Karpas-422 (cell line): ENCODE measurements at regions not wholly inside any gene's neighbourhood (a gene's known extent, or its start where the extent isn't known, plus 50 kb on each side); places are given as distances from the start of the nearest gene placed in this dataset.
"Not testable (repeated sequence)": the region's sequence is repeated elsewhere in the genome, so short reads cannot be mapped to it uniquely, and the experiment has no call there.

Source experiments
- DNase-seq: peaks from one replicate; pipeline ENCODE4 v3.0.0-alpha.2; 2015
- H2AFZ ChIP-seq: fragments of 200-600 bp; sonication (generic); 2 replicates; pipeline ENCODE4 v1.6.1; 2014; ENCODE audit warnings: antibody characterized with exemption, low read length, mixed read lengths
- H3K27ac ChIP-seq: fragments of 200-600 bp; sonication (generic); 2 replicates; pipeline ENCODE4 v1.5.1; 2014; ENCODE audit warnings: mild to moderate bottlenecking, low read length, moderate library complexity
- H3K27me3 ChIP-seq: fragments of 200-600 bp; sonication (generic); 2 replicates; pipeline ENCODE4 v1.6.1; 2014; ENCODE audit warnings: low read length, mixed read lengths
- H3K36me3 ChIP-seq: fragments of 200-600 bp; sonication (generic); 2 replicates; pipeline ENCODE4 v1.6.1; 2014; ENCODE audit warnings: low read length, mixed read lengths; ENCODE audit not compliant: insufficient read depth
- H3K4me1 ChIP-seq: fragments of 200-600 bp; sonication (generic); 2 replicates; pipeline ENCODE4 v1.6.1; 2014; ENCODE audit warnings: mild to moderate bottlenecking, low read length, mixed read lengths
- H3K4me2 ChIP-seq: fragments of 200-600 bp; sonication (generic); 2 replicates; pipeline ENCODE4 v1.6.1; 2014; ENCODE audit warnings: low read length, low read depth, mild to moderate bottlenecking; ENCODE audit not compliant: poor library complexity, severe bottlenecking
- H3K4me3 ChIP-seq: fragments of 200-600 bp; sonication (generic); 2 replicates; pipeline ENCODE4 v1.5.1; 2014; ENCODE audit warnings: mild to moderate bottlenecking, antibody characterized with exemption, low read length, mixed read lengths
- H3K79me2 ChIP-seq: fragments of 200-600 bp; sonication (generic); 2 replicates; pipeline ENCODE4 v1.6.1; 2014; ENCODE audit warnings: mild to moderate bottlenecking, low read length, mixed read lengths
- H3K9ac ChIP-seq: fragments of 200-600 bp; sonication (generic); 2 replicates; pipeline ENCODE4 v1.6.0; 2014; ENCODE audit warnings: low read length
- H3K9me2 ChIP-seq: fragments of 200-600 bp; sonication (generic), shearing (Covaris generic); replicated peaks from 2 replicates; pipeline ENCODE4 v1.6.0; 2014; ENCODE audit warnings: mild to moderate bottlenecking, low read length, moderate library complexity; ENCODE audit not compliant: insufficient read depth
- H3K9me3 ChIP-seq: fragments of 300-700, 200-600 bp; sonication (generic); 2 replicates; pipeline ENCODE4 v1.6.1; 2014; ENCODE audit warnings: low read length, mixed read lengths
- H4K20me1 ChIP-seq: fragments of 200-600 bp; sonication (generic); 2 replicates; pipeline ENCODE4 v1.6.1; 2014; ENCODE audit warnings: mild to moderate bottlenecking, antibody characterized with exemption, low read length, low read depth; ENCODE audit not compliant: insufficient read depth

DNA sequence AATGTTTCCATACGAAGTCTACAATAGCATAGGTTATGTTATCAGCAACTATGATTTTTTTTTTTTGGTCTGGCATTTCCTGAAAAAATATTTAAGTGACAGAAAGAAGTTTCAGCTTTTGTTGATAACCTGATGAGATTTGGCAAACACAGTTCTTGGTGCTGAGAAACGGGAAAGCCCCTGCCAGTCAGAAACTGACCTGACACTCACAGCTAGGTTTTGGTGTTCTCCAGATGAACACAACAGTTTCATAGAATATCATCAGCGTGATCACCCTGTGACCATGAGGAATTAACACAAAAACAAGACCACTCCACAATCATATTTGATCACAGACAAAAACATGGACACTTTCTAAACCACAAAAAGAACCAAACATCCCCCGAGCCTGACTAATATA lies 152.5 kb upstream of the DCAF8L1 start:
- Histone ChIP-seq H3K36me3 (no peaks in the 10 kb centered on the region), H3K4me2 (no peak overlapping the region), H3K4me1 (no peaks in the 10 kb centered on the region), H3K9ac (no peak overlapping the region), H3K27me3 (no peaks in the 10 kb centered on the region), H3K9me3 (peaks cover 22% of the 10 kb centered on the region), H2AFZ (no peak overlapping the region), H3K4me3 (no peak overlapping the region), H4K20me1 (no peaks in the 10 kb centered on the region), H3K9me2 (no peaks in the 10 kb centered on the region), H3K27ac (no peak overlapping the region), H3K79me2 (no peaks in the 10 kb centered on the region)
- no peak for DNase-seq

DNA sequence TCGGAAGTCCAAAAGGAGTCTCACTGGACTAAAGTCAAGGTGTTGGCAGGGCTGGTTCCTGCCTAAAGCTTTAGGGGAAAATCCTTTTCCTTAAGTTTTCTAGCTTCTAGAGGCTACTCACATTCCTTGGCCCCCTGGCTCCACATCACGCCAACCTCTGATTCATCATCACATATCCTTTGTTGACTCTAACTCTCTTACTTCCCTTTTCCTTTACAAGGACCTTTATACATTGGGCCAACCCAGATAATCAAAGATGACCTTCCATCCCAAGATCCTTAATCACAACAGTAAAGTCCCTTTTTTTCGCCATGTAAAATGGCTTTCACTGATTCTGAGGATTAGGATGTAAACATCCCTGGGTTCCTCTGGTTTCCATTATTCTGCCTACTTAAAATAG lies 146.4 kb upstream of the DCAF8L1 start:
- H3K36me3 ChIP-seq: no peaks in the 10 kb centered on the region
- DNase-seq: no peak
- H3K4me1 ChIP-seq: no peaks in the 10 kb centered on the region
- no peak overlapping the region for H3K27ac ChIP-seq
- H2AFZ ChIP-seq: no peak overlapping the region
- no peaks in the 10 kb centered on the region for H3K27me3 ChIP-seq
- H3K4me3 ChIP-seq: no peak overlapping the region
- H3K9me2 ChIP-seq: no peaks in the 10 kb centered on the region
- H3K9me3 ChIP-seq: peaks cover 18% of the 10 kb centered on the region
- H3K79me2 ChIP-seq: no peaks in the 10 kb centered on the region
- H3K9ac ChIP-seq: no peak overlapping the region
- no peaks in the 10 kb centered on the region for H4K20me1 ChIP-seq
- H3K4me2 ChIP-seq: no peak overlapping the region

DNA sequence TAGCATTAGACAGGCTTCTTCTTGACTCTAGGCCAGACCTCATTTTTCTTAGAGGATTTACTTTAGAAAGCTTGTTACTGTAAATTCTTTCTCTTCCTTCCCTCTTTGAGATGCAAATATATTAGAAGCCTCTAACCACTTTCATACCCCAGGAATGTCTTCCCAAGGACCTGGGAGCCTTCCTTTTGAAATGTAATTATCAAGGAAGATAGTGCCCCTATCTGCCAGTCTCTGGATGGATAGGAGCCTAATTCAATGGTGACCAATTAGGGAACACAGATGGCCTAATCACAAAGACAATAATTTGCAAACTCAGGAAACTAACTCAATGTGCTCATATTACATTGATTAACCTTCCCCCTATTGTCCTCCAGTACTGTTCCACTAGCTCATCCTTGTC lies 145.6 kb upstream of the DCAF8L1 start:
- H3K36me3 ChIP-seq: no peaks in the 10 kb centered on the region
- H3K9ac ChIP-seq: no peak overlapping the region
- no peaks in the 10 kb centered on the region for H4K20me1 ChIP-seq
- H2AFZ ChIP-seq: no peak overlapping the region
- no peak overlapping the region for H3K27ac ChIP-seq
- peaks cover 24% of the 10 kb centered on the region for H3K9me3 ChIP-seq
- H3K4me3 ChIP-seq: no peak overlapping the region
- no peak overlapping the region for H3K4me2 ChIP-seq
- H3K9me2 ChIP-seq: no peaks in the 10 kb centered on the region
- DNase-seq: no peak
- H3K27me3 ChIP-seq: no peaks in the 10 kb centered on the region
- no peaks in the 10 kb centered on the region for H3K4me1 ChIP-seq
- H3K79me2 ChIP-seq: no peaks in the 10 kb centered on the region

DNA sequence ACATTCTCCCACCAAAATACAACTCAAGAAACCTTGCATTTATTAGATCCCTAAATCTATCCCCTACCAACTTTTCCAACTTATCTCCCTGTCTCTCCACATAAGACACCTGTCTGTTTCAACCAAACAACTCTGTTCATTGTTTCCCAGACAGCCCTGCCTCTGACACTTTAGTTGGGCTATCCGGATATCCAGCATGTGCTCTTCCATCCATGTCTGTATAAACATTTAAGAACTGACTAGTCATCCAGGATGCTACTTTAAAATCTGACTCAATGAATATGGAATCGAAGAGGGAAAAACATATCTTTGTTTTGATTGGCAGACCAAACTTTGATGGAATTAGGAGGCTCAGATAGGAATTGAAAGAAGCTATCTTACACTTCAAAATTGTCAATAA lies 143.2 kb upstream of the DCAF8L1 start:
- Histone ChIP-seq H3K27ac (no peak overlapping the region), H3K9me3 (peaks cover 37% of the 10 kb centered on the region), H3K9me2 (no peaks in the 10 kb centered on the region), H3K27me3 (no peaks in the 10 kb centered on the region), H3K9ac (no peak overlapping the region), H4K20me1 (no peaks in the 10 kb centered on the region), H3K4me2 (no peak overlapping the region), H3K36me3 (no peaks in the 10 kb centered on the region), H3K79me2 (no peaks in the 10 kb centered on the region), H3K4me1 (no peaks in the 10 kb centered on the region), H3K4me3 (no peak overlapping the region), H2AFZ (no peak overlapping the region)
- no peak for DNase-seq

DNA sequence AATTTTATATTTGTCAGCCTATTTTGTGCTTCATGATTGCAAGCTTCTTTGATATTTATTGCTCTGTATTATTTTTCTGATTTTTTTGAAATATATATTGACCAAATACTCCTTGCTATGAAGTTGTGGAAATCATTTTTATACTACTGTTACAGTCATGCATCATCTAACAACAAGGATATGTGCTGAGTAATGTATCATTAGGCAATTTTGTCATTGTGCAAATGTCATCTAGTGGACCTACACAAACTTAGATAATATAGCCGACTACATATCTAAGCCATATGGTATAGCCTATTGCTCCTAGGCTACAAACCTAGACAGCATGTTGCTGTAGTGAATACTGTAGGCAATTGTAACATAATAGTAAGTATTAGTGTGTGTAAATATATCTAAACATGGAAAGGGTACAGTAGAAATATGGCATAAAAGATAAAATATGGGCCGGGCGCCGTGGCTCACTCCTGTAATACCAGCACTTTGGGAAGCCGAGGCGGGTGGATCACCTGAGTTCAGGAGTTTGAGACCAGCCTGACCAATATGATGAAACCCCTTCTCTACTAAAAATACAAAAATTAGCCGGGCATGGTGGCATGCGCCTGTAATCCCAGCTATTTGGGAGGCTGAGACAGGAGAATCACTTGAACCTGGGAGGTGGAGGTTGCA lies 139.5 kb upstream of the DCAF8L1 start:
- not testable (repeated sequence) for H3K4me1 ChIP-seq, H3K9ac ChIP-seq, H4K20me1 ChIP-seq, H3K79me2 ChIP-seq, H3K4me3 ChIP-seq, H3K4me2 ChIP-seq, H3K9me2 ChIP-seq, H3K36me3 ChIP-seq, H3K27me3 ChIP-seq, DNase-seq, H2AFZ ChIP-seq, H3K27ac ChIP-seq
- H3K9me3 ChIP-seq: peaks cover 25% of the 10 kb centered on the region

DNA sequence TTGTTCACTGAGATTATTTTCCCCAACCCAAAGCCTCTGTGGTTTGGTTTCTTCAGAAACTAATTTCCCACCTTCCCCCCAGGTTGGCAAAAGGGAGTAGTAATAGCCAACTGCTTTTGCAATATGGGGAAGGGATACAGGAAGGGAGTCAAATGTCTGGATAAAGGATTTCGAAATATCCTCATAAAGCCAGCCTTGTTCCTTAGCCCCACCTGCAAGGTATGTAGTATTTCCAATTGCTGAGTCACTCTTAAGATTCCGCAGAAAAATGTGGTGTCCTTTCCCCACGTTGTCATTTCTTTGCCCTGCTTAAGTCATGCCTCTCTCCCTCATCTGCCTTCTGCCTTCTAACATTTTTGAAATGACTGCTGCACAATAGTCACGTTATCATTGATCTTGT lies 138.8 kb upstream of the DCAF8L1 start:
- DNase-seq: no peak
- Histone ChIP-seq H3K27me3 (no peaks in the 10 kb centered on the region), H3K9me2 (no peaks in the 10 kb centered on the region), H3K9me3 (peaks cover 25% of the 10 kb centered on the region), H3K27ac (no peak overlapping the region), H3K79me2 (no peaks in the 10 kb centered on the region), H3K4me2 (no peak overlapping the region), H4K20me1 (no peaks in the 10 kb centered on the region), H3K4me1 (no peaks in the 10 kb centered on the region), H2AFZ (no peak overlapping the region), H3K36me3 (no peaks in the 10 kb centered on the region), H3K9ac (no peak overlapping the region), H3K4me3 (no peak overlapping the region)

DNA sequence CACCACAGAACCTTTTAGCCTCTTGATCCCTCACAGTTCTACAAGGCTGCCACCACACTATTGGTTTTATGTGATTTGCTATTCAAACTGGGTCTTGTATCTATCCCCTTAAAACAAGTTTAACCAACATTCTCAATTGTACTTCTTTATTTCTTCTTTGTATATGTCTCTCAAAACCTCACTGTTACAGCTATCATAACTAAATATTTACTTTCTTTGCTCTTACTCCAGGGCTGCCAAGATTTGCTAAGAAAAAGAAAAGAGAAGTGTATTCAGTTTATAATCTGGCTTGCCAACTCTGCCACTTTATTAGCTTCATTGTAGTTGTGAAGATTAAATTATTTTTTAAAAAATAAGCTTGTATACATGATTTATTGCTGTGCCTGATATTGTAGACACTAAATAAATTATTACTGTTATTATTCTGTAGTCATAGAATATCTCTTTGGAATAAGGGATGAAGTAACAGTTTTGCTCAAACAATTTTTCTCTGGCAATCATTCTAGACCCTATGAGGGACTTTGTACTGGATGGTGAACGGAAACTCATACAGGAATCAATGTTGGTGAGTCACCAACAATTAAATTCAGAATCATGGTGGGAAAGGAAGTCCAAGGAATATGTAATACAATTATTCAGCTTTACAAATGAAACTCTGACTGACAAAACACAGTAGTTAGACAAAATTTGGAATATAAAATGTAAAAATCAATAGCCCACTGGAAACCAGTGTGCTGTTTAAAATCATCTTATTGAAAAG lies 127.1 kb upstream of the DCAF8L1 start:
- no peak for DNase-seq
- Histone ChIP-seq H3K9ac (no peak overlapping the region), H3K9me3 (peaks cover 18% of the 10 kb centered on the region), H3K79me2 (no peaks in the 10 kb centered on the region), H3K27ac (no peak overlapping the region), H3K36me3 (no peaks in the 10 kb centered on the region), H3K27me3 (no peaks in the 10 kb centered on the region), H2AFZ (no peak overlapping the region), H4K20me1 (no peaks in the 10 kb centered on the region), H3K4me1 (no peaks in the 10 kb centered on the region), H3K9me2 (no peaks in the 10 kb centered on the region), H3K4me2 (no peak overlapping the region), H3K4me3 (no peak overlapping the region)

DNA sequence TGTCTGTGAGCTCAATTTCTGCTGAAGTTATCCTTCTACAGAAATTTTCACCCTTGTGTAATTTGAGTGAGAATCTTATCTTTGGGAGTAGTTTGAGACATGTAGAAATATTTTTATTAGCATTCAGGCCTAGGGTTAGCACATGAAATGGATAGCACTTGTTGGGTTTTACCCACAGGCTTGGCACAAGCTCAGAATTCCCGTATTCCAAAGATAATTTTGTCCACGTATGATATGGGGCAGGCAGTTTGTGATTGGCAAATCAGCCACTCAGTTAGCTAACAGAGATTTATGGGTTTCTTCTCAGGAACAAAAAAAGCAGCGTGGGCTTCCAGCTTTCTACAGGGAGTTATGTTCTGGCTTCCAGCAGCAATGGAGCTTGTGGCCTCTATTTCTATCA lies 117.9 kb upstream of the DCAF8L1 start:
- Histone ChIP-seq H3K4me3 (no peak overlapping the region), H3K4me1 (no peaks in the 10 kb centered on the region), H3K9me2 (no peaks in the 10 kb centered on the region), H3K79me2 (no peaks in the 10 kb centered on the region), H3K9me3 (peaks cover 12% of the 10 kb centered on the region), H3K9ac (no peak overlapping the region), H4K20me1 (no peaks in the 10 kb centered on the region), H2AFZ (no peak overlapping the region), H3K4me2 (no peak overlapping the region), H3K36me3 (no peaks in the 10 kb centered on the region), H3K27me3 (no peaks in the 10 kb centered on the region), H3K27ac (no peak overlapping the region)
- DNase-seq: no peak
